Epithelial cell of prostate (primary cell): ENCODE measurements at regions not wholly inside any gene's neighbourhood (a gene's known extent, or its start where the extent isn't known, plus 50 kb on each side); places are given as distances from the start of the nearest gene placed in this dataset.

Experiments used
- DNase-seq: peaks from one replicate; pipeline ENCODE4 v3.0.0-alpha.2; 2011; ENCODE audit warnings: low read depth, low spot score
- H3K27ac ChIP-seq: fragments of 450-650 bp; 2 replicates; pipeline ENCODE4 v1.5.1; 2017; ENCODE audit warnings: mild to moderate bottlenecking

DNA sequence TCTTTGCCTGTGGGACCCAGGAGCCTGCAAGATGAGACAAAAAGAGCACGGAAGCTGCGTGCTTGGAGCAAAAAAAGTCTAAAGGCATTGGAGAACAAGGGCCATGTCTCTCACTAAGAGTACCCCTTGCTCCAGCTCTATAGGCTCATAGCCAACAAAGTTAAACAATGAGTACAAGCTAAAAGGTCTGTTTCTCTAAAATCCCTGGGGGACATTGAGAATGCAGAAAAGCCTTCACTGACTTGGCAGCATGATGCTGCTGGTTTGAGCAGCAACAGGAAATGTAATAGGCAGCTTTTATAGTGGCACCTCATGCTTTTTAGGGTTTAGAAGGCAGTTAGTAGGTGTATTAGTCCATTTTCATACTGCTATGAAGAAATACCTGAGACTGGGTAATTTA is 287.5 kb downstream of the SMARCA2 start:
- no peak for DNase-seq
- H3K27ac ChIP-seq = no peak overlapping the region

DNA sequence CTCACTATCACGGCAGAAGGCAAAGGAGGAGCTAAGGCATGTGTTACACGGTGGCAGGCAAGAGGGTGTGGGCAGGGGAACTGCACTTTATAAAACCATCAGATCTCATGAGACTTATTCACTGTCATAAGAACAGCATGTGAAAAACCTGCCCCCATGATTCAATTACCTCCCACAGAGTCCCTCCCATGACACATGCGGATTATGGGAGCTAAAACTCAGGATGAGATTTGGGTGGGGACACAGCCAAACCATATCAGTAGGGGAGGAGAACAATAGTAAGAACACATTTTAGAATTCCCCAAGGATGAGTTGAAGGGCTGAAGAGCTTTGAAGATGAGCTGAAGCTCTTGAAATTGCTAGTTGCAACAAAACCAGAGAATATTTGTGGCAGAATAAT is 287.9 kb downstream of the SMARCA2 start:
- no peak for DNase-seq
- no peak overlapping the region for H3K27ac ChIP-seq

DNA sequence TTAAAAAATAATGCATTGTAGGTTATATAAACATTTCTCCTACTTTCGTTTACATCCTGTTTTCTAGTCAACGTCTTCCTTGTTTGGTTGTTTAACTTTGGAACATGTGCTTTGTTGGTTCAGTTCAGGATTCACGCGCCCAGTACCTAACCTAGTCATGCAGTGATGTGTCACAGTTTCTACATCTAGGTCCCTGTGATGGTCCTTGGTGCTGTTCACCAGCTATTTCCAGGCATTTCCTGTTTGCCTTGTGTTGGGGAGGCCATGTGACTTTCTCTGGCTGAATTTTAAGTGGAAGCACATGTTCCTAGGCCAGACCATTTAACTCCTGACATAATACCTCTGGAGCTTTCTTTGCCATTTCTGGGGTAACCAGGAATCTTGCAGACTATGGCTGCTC is 292.3 kb downstream of the SMARCA2 start:
- H3K27ac ChIP-seq = peak overlapping the region; percentile 43
- DNase-seq = peak; percentile 58

DNA sequence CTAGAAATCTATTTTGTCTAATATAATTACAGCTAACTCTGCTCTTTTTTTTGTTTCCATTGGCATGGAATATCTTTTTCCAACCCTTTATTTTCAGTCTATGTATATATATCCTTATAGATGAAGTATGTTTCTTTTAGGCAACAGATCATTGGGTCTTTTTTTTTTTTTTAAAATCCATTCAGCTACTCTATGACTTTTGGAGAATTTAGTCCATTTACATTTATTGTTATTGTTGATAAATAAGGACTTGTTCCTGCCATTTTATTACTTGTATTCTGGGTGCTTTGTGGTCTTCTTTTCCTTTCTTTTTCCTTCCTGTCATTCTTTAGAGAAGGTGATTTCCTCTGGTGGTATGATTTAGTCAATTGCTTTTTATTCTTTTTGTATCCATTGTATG is 296.8 kb downstream of the SMARCA2 start:
- no peak for DNase-seq
- no peak overlapping the region for H3K27ac ChIP-seq

DNA sequence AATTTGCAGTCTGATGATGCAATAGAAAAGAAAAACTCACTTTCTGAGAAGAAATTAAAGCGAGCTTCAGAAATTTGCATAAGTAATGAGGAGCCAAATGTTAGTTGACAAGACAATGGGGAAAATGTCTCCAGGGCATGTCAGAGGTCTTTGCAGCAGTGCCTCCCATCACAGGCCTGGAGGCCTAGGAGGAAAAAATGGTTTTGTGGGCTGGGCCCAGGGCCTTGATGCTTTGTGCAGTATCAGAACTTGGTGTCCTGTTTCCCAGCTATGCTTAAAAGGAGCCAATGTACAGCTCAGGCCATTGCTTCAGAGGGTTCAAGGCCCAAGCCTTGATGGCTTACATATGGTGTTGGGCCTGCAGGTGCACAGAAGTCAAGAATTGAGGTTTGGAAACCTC is 298.4 kb downstream of the SMARCA2 start:
- DNase-seq = no peak

DNA sequence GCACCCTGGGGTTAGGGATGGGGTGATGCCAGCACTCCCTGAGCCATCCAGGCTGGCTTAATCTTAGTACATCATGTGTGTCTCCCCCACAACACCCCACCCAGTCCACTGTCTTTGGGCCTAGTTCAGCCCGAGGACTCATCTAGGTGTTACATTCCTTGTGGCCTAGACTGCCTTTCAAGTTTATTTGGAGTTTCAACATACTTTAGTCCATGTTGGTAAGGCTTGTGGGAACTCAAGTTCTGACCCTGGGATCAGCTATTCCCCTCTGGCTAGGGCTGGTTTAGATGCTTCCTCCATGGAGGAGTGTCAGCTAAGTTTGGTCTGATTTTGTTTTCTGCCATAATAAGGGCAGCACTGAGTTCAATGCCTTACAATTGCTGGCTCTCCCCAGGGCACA is 302.4 kb downstream of the SMARCA2 start:
- DNase-seq = peak; percentile 29
- peak overlapping the region; percentile 53 for H3K27ac ChIP-seq

More for the DNA sequence above, 298.4 kb downstream of the SMARCA2 start:
- no peak overlapping the region for H3K27ac ChIP-seq

DNA sequence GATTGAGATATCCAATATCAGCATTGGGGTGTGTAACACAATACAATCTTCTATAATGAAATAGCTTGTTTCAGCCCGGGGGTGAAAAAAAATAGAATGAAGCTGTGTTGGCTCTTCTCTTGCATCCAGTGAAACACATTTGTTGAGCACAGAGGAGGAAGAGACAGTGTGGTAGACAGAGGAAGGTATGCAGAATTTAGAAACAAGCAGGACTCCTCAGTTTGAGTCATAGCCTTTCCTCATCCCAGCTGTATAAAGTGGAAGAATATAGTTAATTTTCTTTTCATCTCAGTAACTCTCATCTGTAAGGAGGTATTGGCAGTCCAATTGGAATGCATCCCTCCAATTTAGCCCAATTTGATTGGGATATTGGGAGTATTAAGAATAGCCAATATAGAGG is 302.2 kb upstream of the VLDLR start:
- no peak overlapping the region for H3K27ac ChIP-seq
- DNase-seq = no peak

DNA sequence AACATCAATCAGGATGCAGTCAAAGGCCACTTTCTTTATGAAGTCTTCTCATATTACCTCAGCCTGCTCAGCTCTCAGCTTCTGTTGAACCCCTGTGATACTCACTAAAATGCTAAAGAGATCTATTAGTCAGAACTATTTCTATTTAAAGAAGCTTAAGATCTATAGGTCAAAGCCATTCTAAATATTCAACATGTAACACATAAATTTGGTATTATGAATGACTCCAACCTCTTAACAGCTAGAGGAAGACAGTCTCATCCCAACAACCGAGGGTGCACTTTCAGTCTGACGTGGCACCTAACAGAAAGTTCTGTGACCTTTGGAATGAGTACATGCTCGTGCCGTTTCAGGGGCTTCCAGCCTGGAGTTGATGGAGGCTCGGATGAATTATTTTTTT is 301.5 kb upstream of the VLDLR start:
- no peak overlapping the region for H3K27ac ChIP-seq
- no peak for DNase-seq

DNA sequence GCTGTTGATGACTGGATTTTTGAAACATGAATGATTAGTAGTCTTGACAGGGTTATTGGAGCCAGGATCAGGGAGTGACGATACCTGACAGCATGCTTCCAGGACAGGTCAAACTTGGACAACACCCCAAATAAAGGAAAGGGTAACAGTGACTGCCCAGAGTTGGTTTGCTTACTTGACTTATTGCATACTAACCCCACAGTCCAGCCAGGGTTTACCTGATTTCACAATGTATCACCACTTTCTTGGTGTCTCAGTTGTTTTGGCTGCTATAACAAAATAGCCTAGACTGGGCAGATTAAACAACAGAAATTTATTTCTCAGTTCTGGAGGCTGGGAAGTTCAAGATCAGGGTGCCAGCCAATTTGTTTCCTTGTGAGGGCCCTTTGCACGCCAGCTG is 301.0 kb upstream of the VLDLR start:
- DNase-seq = no peak
- no peak overlapping the region for H3K27ac ChIP-seq

DNA sequence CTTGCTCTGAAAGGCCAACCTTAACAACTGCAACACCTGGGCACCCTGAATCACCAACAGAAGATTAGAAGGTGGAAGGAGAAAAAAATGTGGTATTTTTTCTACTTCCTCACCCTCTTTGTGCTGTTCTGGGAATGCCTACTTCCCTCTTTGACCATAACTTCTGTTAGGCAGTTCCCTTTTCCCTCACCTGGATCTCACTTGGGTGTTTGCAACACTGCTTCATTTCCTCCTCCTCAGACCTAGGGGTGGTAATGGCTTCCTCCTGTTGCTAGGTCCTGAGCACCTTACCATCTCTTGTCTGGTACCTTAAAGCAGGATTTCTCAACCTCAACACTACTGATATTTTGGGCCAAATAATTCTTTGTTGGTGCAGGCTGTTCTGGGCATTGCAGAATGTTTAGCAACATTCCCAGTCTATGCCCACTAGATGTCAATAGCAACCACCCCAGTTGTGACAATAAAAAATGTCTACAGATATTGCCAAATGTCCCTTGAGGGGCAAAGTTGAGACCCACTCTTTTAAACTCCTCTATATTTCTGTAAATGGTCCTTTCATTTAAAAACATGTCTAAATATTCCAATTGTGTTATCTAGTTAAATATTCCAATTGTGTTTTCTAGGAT is 300.0 kb upstream of the VLDLR start:
- no peak overlapping the region for H3K27ac ChIP-seq
- DNase-seq = no peak

DNA sequence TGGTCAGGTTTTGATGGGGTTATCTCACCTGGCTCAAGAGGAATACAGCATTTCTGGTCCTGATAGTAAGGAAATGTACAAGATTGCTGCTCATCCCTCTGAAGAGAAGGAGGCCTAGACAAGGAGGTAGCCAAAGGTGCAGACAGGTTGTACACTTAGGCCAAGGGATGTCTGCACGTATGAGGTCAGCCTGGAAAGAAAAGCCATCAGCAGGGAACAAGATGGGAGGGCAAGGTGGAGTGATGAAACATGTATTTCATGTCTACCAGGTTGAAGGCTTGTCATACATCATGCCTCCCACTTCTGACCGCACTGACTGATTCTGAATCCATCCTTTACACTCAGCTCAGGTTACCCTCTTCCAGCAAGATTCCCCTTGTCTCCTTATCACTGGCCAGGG is 296.8 kb upstream of the VLDLR start:
- no peak for DNase-seq
- H3K27ac ChIP-seq = no peak overlapping the region

DNA sequence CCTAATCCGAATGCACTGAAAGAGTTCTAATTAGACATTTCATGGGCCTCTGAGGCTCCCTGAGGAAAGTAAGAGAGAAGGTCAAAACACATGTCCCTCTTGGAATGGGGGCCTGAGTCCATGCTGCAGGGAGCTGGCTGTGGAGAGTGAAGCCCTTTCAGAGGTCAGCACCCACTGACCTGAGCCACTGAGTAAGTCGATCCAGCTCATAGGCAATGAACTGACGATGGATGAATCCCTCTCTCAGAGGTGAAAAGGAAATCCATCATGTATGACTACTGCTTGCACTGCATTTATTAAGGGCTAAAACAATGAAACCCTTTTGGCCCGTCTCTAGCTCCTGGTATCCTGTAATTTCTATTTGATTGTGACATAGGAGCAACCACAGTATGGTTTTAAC is 288.9 kb upstream of the VLDLR start:
- no peak overlapping the region for H3K27ac ChIP-seq
- no peak for DNase-seq

DNA sequence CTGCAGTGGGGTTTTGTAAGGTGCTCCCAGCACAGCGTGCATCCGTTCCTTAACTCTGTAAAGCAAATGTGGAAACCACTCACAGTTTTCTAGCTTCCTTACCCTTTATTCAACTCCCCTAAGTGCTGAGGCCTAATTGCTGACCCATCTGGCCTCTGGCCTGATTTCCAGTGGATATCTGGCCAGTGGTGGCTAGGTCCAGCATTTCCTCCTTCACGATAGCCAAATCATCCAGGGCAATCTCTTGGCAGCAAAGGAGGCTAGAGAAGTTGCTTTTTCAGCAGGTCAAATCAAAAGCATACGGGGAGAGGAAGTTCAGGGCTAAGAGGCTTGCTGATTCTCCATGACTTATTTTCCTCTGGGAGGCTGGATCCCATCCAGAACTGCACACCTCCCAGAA is 286.3 kb upstream of the VLDLR start:
- DNase-seq = no peak
- no peak overlapping the region for H3K27ac ChIP-seq

DNA sequence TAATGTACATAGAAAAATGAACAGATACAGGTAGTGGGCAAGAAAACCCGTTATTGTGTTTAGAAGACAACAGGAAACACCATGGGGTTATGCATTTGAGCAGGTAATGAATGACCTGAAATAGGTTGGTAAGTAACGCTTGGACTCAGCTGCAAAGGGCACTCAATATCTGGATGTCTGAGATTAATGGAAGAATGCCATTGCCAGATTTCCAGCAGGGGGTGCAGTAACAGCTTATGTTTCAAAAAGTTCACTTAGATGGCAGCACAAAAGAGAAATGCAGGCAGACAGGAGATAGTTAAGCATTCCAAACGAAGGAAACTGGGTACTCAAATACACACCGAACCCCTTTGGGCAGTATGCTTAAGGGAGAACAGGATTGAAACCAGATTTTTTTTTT is 285.5 kb upstream of the VLDLR start:
- no peak for DNase-seq
- no peak overlapping the region for H3K27ac ChIP-seq

DNA sequence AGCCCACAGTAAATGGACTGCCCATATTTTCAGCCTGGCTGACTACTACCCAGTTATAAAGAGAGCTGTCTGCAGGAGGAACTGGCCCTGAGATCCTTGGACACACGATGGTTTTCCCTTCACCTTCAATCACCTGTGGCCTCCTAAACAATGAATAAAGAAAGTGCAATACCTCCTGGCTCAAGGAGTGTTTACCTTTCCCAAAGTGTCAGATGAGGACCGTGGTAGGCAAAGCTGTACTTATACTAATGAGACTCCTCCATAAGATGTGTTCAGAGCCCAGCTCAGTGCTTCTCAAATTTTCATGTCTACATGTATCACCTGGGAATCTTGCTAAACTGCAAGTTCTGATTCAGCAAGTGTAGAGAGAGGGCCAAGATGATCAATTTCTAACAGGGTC is 284.5 kb upstream of the VLDLR start:
- no peak overlapping the region for H3K27ac ChIP-seq
- DNase-seq = no peak

DNA sequence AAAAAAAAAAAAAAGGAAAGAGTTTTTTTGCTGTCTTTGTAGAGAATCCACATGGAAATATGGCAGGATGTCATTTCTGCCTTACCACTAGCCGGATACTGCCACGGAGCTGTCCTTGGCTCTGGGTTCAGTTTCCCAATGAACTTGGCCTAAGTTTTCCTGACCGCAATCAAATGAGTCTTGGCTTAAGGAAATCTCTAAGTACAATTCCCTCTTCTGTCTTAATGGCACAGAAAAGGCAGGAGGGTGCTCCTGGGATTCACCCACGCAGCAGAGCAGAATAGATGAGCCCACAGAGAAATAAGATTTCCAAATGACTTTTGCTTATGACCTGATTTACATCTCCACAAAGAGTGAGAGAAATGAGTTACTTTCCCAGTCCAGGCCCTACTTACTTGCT is 284.0 kb upstream of the VLDLR start:
- no peak for DNase-seq
- no peak overlapping the region for H3K27ac ChIP-seq

DNA sequence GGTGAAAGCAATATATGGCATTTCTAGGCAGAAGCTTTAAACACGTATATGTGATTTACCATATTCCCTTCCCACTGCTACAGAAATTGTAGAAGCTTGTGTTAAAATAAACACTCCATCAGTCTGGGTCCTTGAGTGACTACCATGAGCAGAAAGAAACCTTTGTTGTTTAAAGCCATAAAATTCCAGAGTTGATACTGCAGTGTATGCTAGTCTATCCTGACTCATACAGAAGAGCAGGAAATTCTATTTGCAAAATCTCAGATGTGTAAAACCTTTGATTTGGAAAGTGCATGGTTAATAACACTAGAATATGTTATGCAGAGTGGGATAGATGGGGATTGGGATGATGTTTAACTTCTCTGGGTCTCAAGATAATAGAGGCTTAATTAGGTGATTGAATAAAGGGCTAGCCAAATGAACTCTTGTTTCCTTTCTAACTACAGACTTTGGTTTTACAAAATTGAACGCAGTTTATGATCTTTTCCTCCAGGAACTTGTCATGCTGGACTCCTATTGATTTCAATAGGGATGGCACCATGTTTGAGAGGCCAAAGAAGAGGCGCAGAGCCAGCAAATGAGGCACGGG is 282.7 kb upstream of the VLDLR start:
- H3K27ac ChIP-seq = peak overlapping the region; percentile 68
- DNase-seq = no peak

DNA sequence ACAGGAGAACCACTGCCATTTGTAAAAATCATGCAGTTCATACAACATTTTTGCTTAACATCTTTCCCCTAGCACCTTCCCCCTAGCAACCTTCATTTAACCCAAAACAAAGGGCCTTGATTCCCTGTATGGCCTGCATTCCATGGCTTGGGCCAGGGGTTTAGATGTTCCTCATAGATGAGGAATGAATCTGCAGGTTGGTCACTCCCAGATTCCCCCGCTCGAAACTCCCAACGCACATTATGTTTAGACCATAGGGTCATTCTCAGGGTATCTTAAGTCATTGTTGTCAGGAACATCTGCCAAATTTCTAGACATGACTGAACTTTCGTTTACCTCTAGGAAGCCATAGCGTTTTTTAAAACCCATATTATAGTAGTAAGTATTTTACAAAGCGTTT is 282.2 kb upstream of the VLDLR start:
- no peak for DNase-seq
- H3K27ac ChIP-seq = peak overlapping the region; percentile 68

DNA sequence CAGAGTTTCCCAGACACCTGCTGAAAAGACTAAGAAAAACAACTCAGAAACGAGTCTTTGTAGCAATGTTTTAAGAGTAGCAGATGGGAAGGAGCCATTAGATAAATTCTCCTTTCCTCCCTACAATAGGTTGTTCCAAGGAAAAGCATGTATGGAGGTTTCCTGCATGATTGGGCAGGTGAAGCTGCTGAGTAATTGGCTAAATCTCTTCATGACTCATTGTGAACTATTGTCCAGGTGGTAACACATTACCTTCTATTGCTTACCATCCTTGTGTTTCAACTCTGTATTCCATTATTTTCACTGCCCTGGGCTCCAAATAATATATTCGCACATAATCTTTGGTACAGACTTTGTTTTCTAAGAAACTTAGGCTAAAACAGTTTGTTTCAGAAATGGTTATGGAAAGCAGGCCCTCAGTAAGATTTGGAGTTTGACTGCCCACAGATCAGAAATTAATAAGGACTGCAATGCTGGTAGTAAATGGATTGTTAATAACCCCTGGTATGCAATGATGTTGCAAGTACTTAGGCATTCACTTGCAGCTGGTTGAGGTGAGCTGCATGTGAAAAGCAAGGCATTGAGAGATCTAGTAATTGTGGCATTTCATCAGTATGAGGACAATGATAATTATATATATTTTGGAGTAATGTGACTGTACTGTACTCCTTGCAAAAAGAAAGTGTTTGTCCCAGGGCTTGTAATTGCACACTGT is 281.4 kb upstream of the VLDLR start:
- DNase-seq = peak; percentile 64
- H3K27ac ChIP-seq = peak overlapping the region; percentile 68

DNA sequence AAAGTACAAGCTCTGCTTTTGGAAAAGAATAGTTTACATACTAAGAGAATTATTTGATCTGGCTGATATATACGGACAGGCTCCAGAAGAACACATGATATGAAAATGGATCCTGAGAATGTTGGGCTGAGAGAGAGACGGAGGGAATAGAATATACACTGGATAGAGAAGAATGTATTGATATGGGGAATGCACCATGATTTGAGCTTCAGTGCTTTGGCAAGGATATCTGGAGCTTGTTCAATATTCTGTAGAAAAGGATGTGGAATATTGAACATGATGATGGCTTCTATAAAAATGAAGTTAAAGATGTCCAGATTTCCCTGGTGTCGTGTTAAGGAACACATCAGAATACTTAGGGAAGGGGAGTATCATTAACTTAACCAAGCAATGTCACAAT is 280.5 kb upstream of the VLDLR start:
- peak overlapping the region; percentile 68 for H3K27ac ChIP-seq
- no peak for DNase-seq

DNA sequence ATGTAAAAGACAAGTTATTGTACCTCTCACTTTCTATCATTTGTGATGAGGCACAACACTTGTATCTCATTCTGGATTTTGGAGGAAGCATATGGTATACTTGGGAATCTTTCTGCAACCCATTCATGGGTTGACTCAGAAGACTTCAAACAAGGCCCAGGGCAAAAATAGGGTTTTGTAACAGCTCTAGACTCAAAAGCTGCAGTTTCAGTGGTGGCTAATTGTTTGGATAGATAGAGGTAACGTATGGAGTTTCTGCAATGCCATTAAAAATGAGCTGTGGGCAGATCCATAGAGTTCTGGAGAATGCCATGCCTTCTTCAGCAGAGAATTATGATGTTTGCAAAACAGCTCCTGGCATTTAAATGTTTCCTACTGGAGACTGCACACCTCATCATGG is 279.6 kb upstream of the VLDLR start:
- DNase-seq = no peak
- no peak overlapping the region for H3K27ac ChIP-seq

DNA sequence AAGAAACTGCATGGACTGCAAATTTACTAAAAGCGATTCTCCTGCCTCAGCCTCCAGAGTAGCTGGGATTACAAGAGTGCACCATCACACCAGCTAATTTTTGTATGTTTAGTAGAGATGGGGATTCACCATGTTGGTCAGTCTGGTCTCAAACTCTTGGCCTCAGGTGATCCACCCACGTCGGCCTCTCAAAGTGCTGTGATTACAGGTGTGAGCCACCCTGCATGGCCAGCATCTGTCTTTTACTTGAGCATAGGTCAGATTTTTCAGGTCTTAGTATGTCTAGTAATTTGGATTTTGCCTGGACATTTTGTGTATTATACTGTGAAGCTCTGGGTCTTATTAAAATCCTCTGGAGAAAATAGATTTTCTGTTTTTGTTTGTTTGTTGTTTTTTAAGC is 277.8 kb upstream of the VLDLR start:
- no peak for DNase-seq
- no peak overlapping the region for H3K27ac ChIP-seq
